ENCODE measurements at regions not wholly inside any gene's neighbourhood (a gene's known extent, or its start where the extent isn't known, plus 50 kb on each side); places are given as distances from the start of the nearest gene placed in this dataset.

- POLR2A ChIA-PET: no interaction called here
- Histone ChIP-seq H2AFZ (ENCODE audit: low read length) (no peak overlapping the region), H3K4me2 (ENCODE audit: low read depth, low read length) (no peak overlapping the region), H3K4me3 (replicated peaks in 1 of 3; ENCODE audit: insufficient read depth in 1 of 3, low read depth in 2 of 3, low read length in 3 of 3) (no peak overlapping the region), H3K36me3 (replicated peaks in 1 of 2; ENCODE audit: control insufficient read depth in 1 of 2, insufficient read depth in 2 of 2, low read length in 2 of 2) (no peaks in the 10 kb centered on the region), H3K27ac (ENCODE audit: extremely low read length, insufficient read depth, low read length) (no peak overlapping the region), H3K27me3 (ENCODE audit: control insufficient read depth in 1 of 2, insufficient read depth in 2 of 2, low read length in 2 of 2) (no peaks in the 10 kb centered on the region), H3K9ac (ENCODE audit: insufficient read depth, low read depth, low read length) (no peak overlapping the region), H3K4me1 (ENCODE audit: insufficient read depth, low read length) (no peaks in the 10 kb centered on the region), H3K79me2 (ENCODE audit: insufficient read depth, low read length) (no peaks in the 10 kb centered on the region), H3K9me3 (ENCODE audit: low read length) (no peaks in the 10 kb centered on the region), H4K20me1 (ENCODE audit: insufficient read depth, low read length) (no peaks in the 10 kb centered on the region)
- ATAC-seq (no peak), FAIRE-seq (no peak), DNase-seq (ENCODE audit: low spot score) (no peak)
- intact Hi-C loops (cut with micrococcal nuclease; ENCODE audit: unreplicated experiment) (no loop called here), in situ Hi-C loops (cut with HindIII; ENCODE audit: extremely low pct_ligation_motif_present, low pct_unique_long_range_greater_than_20kb) (no loop called here)
- TF ChIP-seq NCOA5 (CRISPR knock-in tag; IDR thresholded peaks at IDR 0.05): no peak
- no peak for TF ChIP-seq PBX2 (CRISPR knock-in tag; IDR thresholded peaks at IDR 0.05)
- CTCF ChIA-PET (ENCODE audit: low intra/inter-chr PET ratio, low total read pairs): no interaction called here
- no TSS peak for BruUV-seq (replicated peaks)
- 0% methylated on average over 4 of the region's 4 CpGs for WGBS (ENCODE audit: low lambda C conversion rate)
These were observed 84.3 kb upstream of the SYN3 start for GRCh38 chr22:33142282-33143055.

DNA sequence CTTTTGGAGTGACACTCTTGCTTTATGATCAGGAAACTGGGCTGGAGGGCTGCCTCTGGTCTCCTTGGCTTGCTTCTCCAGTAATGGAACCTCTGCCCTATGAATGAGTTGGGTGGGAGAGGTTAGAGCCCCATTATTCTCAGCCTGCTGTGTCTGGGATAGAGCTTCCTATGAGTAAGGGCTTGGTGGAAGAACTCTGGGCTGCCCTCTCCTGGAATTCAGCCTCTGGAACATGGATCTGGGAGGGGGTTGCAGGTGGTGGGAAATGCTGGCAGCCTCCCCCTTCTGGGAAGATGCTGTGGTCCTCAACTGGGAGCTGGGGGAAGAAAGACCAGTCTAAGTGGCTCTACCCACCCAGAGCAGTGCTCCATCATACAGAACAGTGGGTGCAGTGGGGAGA is 81.8 kb upstream of the SYN3 start:
- no peak for ATAC-seq
- TF ChIP-seq ZBTB25 (CRISPR knock-in tag; IDR thresholded peaks at IDR 0.05) (no peak), ETV6 (CRISPR knock-in tag; conservative IDR thresholded peaks at IDR 0.05) (no peak), RARG (CRISPR knock-in tag; IDR thresholded peaks at IDR 0.05; ENCODE audit: low read depth) (no peak), SIX4 (CRISPR knock-in tag; IDR thresholded peaks at IDR 0.05) (no peak), FOXK1 (CRISPR knock-in tag; IDR thresholded peaks at IDR 0.05; ENCODE audit: borderline replicate concordance, low read depth) (no peak), NCOR1 (IDR thresholded peaks at IDR 0.05; ENCODE audit: borderline replicate concordance, low read length) (no peak), FOSL2 (CRISPR knock-in tag; IDR thresholded peaks at IDR 0.05) (no peak), CBX1 (IDR thresholded peaks at IDR 0.05; ENCODE audit: low read depth) (no peak), ZFP36 (IDR thresholded peaks at IDR 0.05; ENCODE audit: borderline replicate concordance, low read depth, low read length, partially characterized antibody) (no peak), ZNF816 (CRISPR knock-in tag; IDR thresholded peaks at IDR 0.05; ENCODE audit: borderline replicate concordance) (no peak), AGO1 (IDR thresholded peaks at IDR 0.05; ENCODE audit: low read depth, low read length, poor library complexity, severe bottlenecking) (no peak)
- TF ChIP-seq, protein P1, sequence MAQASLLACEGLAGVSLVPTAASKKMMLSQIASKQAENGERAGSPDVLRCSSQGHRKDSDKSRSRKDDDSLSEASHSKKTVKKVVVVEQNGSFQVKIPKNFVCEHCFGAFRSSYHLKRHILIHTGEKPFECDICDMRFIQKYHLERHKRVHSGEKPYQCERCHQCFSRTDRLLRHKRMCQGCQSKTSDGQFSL (CRISPR knock-in tag; IDR thresholded peaks at IDR 0.05): no peak
- TF ChIP-seq, protein P2, sequence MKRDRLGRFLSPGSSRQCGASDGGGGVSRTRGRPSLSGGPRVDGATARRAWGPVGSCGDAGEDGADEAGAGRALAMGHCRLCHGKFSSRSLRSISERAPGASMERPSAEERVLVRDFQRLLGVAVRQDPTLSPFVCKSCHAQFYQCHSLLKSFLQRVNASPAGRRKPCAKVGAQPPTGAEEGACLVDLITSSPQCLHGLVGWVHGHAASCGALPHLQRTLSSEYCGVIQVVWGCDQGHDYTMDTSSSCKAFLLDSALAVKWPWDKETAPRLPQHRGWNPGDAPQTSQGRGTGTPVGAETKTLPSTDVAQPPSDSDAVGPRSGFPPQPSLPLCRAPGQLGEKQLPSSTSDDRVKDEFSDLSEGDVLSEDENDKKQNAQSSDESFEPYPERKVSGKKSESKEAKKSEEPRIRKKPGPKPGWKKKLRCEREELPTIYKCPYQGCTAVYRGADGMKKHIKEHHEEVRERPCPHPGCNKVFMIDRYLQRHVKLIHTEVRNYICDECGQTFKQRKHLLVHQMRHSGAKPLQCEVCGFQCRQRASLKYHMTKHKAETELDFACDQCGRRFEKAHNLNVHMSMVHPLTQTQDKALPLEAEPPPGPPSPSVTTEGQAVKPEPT (CRISPR knock-in tag; IDR thresholded peaks at IDR 0.05; ENCODE audit: low read depth): no peak
- DNase-seq (ENCODE audit: low spot score): no peak
- no peaks in the 10 kb centered on the region for H3K4me1 ChIP-seq (ENCODE audit: insufficient read depth, low read length)
- no peak overlapping the region for H2AFZ ChIP-seq (ENCODE audit: low read length)
- no peak for FAIRE-seq
- H3K36me3 ChIP-seq (replicated peaks in 1 of 2; ENCODE audit: control insufficient read depth in 1 of 2, insufficient read depth in 2 of 2, low read length in 2 of 2): no peaks in the 10 kb centered on the region
- in situ Hi-C loops (cut with HindIII; ENCODE audit: extremely low pct_ligation_motif_present, low pct_unique_long_range_greater_than_20kb) (no loop called here), intact Hi-C loops (cut with micrococcal nuclease; ENCODE audit: unreplicated experiment) (no loop called here)
- ChIA-PET CTCF (ENCODE audit: low intra/inter-chr PET ratio, low total read pairs) (no interaction called here), POLR2A (no interaction called here)
- no peaks in the 10 kb centered on the region for H3K9me3 ChIP-seq (ENCODE audit: low read length)
- H3K4me3 ChIP-seq (replicated peaks in 1 of 3; ENCODE audit: insufficient read depth in 1 of 3, low read depth in 2 of 3, low read length in 3 of 3): no peak overlapping the region
- no peaks in the 10 kb centered on the region for H4K20me1 ChIP-seq (ENCODE audit: insufficient read depth, low read length)
- no peak overlapping the region for H3K9ac ChIP-seq (ENCODE audit: insufficient read depth, low read depth, low read length)
- no peak overlapping the region for H3K4me2 ChIP-seq (ENCODE audit: low read depth, low read length)
- peaks cover 0 to 3% of the 10 kb centered on the region in 2 experiments; a peak in 1 of 5 replicates for H3K27me3 ChIP-seq (ENCODE audit: control insufficient read depth in 1 of 2, insufficient read depth in 2 of 2, low read length in 2 of 2)
- no peaks in the 10 kb centered on the region for H3K79me2 ChIP-seq (ENCODE audit: insufficient read depth, low read length)
- no TSS peak for BruUV-seq (replicated peaks)
- H3K27ac ChIP-seq (ENCODE audit: extremely low read length, insufficient read depth, low read length): no peak overlapping the region

Data from HepG2 (cell line).